ENCODE measurements at regions not wholly inside any gene's neighbourhood (a gene's known extent, or its start where the extent isn't known, plus 50 kb on each side); places are given as distances from the start of the nearest gene placed in this dataset.

GRCh38 chr9:108021096-108021710 is 531.6 kb upstream of the KLF4 start:
- Mint-ChIP-seq H3K9me3 (ENCODE audit: unreplicated experiment) (no peaks in the 10 kb centered on the region), H3K27me3 (ENCODE audit: insufficient read depth, unreplicated experiment) (no peaks in the 10 kb centered on the region), H3K27ac (ENCODE audit: unreplicated experiment) (no peak overlapping the region), H3K4me3 (ENCODE audit: unreplicated experiment) (no peak overlapping the region), H3K4me1 (ENCODE audit: low read depth, unreplicated experiment) (no peaks in the 10 kb centered on the region), H3K36me3 (ENCODE audit: insufficient read depth, unreplicated experiment) (no peaks in the 10 kb centered on the region)
- ChIA-PET CTCF (no interaction called here), POLR2A (no interaction called here)
- Histone ChIP-seq H3K4me1 (no peaks in the 10 kb centered on the region), H3K27me3 (replicated peaks; ENCODE audit: control insufficient read depth, insufficient read depth, low read length) (no peaks in the 10 kb centered on the region), H3K9me3 (no peaks in the 10 kb centered on the region), H3K36me3 (ENCODE audit: control insufficient read depth, insufficient read depth, low read length) (no peaks in the 10 kb centered on the region), H3K4me3 (ENCODE audit: low read depth, low read length) (no peak overlapping the region)
- intact Hi-C loops (cut with micrococcal nuclease; ENCODE audit: unreplicated experiment) = no loop called here
- no peak for DNase-seq
- TF ChIP-seq CTCF (IDR thresholded peaks at IDR 0.05; ENCODE audit: insufficient read depth in 1 of 2, low read depth in 1 of 2, low read length in 1 of 2, severe bottlenecking in 1 of 2, unreplicated experiment in 1 of 2) = no peak
- no TSS peak for BruUV-seq (replicated peaks)

- BruUV-seq (replicated peaks) = no TSS peak
- no peaks in the 10 kb centered on the region for H3K27me3 ChIP-seq (replicated peaks; ENCODE audit: control insufficient read depth, insufficient read depth, low read length)
- no peak for DNase-seq
- CTCF ChIA-PET = no interaction called here
- Mint-ChIP-seq H3K36me3 (ENCODE audit: insufficient read depth, unreplicated experiment) (no peaks in the 10 kb centered on the region), H3K27me3 (ENCODE audit: insufficient read depth, unreplicated experiment) (no peaks in the 10 kb centered on the region), H3K4me3 (ENCODE audit: unreplicated experiment) (no peak overlapping the region), H3K4me1 (ENCODE audit: low read depth, unreplicated experiment) (no peaks in the 10 kb centered on the region), H3K9me3 (ENCODE audit: unreplicated experiment) (no peaks in the 10 kb centered on the region), H3K27ac (ENCODE audit: unreplicated experiment) (no peak overlapping the region)
- no peaks in the 10 kb centered on the region for H3K9me3 ChIP-seq
- H3K36me3 ChIP-seq (ENCODE audit: control insufficient read depth, insufficient read depth, low read length) = no peaks in the 10 kb centered on the region
- intact Hi-C loops (cut with micrococcal nuclease; ENCODE audit: unreplicated experiment) = no loop called here
- no peak for TF ChIP-seq CTCF (IDR thresholded peaks at IDR 0.05; ENCODE audit: insufficient read depth in 1 of 2, low read depth in 1 of 2, low read length in 1 of 2, severe bottlenecking in 1 of 2, unreplicated experiment in 1 of 2)
- H3K4me1 ChIP-seq = no peaks in the 10 kb centered on the region
- POLR2A ChIA-PET = no interaction called here
- H3K4me3 ChIP-seq (ENCODE audit: low read depth, low read length) = no peak overlapping the region
These were observed 530.3 kb upstream of the KLF4 start for GRCh38 chr9:108019821-108020220.

- ChIA-PET POLR2A (no interaction called here), CTCF (no interaction called here)
- H3K4me3 ChIP-seq (ENCODE audit: low read depth, low read length) = no peak overlapping the region
- Mint-ChIP-seq H3K4me3 (ENCODE audit: unreplicated experiment) (no peak overlapping the region), H3K36me3 (ENCODE audit: insufficient read depth, unreplicated experiment) (no peaks in the 10 kb centered on the region), H3K9me3 (ENCODE audit: unreplicated experiment) (no peaks in the 10 kb centered on the region), H3K27ac (ENCODE audit: unreplicated experiment) (no peak overlapping the region), H3K27me3 (ENCODE audit: insufficient read depth, unreplicated experiment) (no peaks in the 10 kb centered on the region), H3K4me1 (ENCODE audit: low read depth, unreplicated experiment) (no peaks in the 10 kb centered on the region)
- no TSS peak for BruUV-seq (replicated peaks)
- intact Hi-C loops (cut with micrococcal nuclease; ENCODE audit: unreplicated experiment) = no loop called here
- no peak for TF ChIP-seq CTCF (IDR thresholded peaks at IDR 0.05; ENCODE audit: insufficient read depth in 1 of 2, low read depth in 1 of 2, low read length in 1 of 2, severe bottlenecking in 1 of 2, unreplicated experiment in 1 of 2)
- H3K9me3 ChIP-seq = no peaks in the 10 kb centered on the region
- H3K4me1 ChIP-seq = no peaks in the 10 kb centered on the region
- no peaks in the 10 kb centered on the region for H3K36me3 ChIP-seq (ENCODE audit: control insufficient read depth, insufficient read depth, low read length)
- DNase-seq = no peak
- no peaks in the 10 kb centered on the region for H3K27me3 ChIP-seq (replicated peaks; ENCODE audit: control insufficient read depth, insufficient read depth, low read length)
These were observed 528.1 kb upstream of the KLF4 start for GRCh38 chr9:108017671-108018070.

Data from Caco-2 (cell line).